ENCODE measurements at regions not wholly inside any gene's neighbourhood (a gene's known extent, or its start where the extent isn't known, plus 50 kb on each side); places are given as distances from the start of the nearest gene placed in this dataset.

DNA sequence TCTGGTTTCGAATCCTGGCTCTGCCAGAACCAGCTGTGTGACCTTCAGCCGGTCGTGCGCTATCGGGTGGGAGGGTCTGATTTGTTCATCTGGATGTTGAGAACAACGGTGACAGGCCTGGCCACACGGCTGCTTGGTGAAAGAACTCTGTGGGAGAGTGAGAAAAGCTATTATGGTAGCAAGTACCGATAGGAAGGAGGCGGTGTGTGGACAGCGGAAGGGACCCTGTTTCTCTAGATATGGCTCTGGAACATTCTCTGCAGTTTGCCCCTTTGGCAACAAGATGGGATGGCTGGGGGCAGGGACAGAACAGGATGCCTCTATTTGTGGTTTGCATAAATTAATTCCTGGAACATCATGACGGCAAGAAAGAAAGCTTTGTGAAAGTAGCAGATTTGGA is 347.3 kb downstream of the AACS start:
- 79 to 87% (median 82%) methylated on average over 11 of the region's 11 CpGs for WGBS, 5 donors
- Histone ChIP-seq H3K4me1 (no peaks in the 10 kb centered on the region), H3K27me3 (no peaks in the 10 kb centered on the region), H3K9me3 (no peaks in the 10 kb centered on the region), H3K36me3 (no peaks in the 10 kb centered on the region), H3K4me3 (no peak overlapping the region), H3K27ac (no peak overlapping the region)
- DNase-seq: no peak
- intact Hi-C loops (cut with DNase I; ENCODE audit: low total_unique reads): no loop called here
- TF ChIP-seq EP300 (IDR thresholded peaks at IDR 0.05) (no peak), POLR2AphosphoS5 (IDR thresholded peaks at IDR 0.05) (no peak), POLR2A (IDR thresholded peaks at IDR 0.05) (no peak)
- TF ChIP-seq, protein P1, sequence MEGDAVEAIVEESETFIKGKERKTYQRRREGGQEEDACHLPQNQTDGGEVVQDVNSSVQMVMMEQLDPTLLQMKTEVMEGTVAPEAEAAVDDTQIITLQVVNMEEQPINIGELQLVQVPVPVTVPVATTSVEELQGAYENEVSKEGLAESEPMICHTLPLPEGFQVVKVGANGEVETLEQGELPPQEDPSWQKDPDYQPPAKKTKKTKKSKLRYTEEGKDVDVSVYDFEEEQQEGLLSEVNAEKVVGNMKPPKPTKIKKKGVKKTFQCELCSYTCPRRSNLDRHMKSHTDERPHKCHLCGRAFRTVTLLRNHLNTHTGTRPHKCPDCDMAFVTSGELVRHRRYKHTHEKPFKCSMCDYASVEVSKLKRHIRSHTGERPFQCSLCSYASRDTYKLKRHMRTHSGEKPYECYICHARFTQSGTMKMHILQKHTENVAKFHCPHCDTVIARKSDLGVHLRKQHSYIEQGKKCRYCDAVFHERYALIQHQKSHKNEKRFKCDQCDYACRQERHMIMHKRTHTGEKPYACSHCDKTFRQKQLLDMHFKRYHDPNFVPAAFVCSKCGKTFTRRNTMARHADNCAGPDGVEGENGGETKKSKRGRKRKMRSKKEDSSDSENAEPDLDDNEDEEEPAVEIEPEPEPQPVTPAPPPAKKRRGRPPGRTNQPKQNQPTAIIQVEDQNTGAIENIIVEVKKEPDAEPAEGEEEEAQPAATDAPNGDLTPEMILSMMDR (IDR thresholded peaks at IDR 0.05): no peak

DNA sequence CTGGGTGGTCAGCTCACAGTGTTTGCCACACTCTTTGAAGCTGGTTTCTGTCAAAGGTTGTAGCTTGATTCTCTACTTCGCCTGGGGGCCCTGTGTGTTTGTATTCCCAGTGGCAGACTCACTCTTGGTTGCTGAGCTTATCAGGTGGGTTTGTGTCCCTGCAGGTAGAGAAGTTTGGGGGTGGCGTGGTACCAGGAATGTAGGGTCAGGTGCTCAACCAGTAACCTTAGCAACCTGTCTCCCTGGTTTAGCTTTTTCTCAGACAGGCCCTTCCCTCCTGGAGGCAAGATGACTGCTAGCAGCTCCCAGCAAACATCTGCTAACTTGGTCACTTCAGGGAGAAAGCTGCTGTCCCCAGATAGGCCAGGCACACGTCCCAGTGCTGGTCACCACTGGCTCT is 352.2 kb downstream of the AACS start:
- peaks cover 0 to 26% (median 13%) of the 10 kb centered on the region in 4 donors for H3K9me3 ChIP-seq
- TF ChIP-seq, protein P1 (IDR thresholded peaks at IDR 0.05): no peak
- TF ChIP-seq EP300 (IDR thresholded peaks at IDR 0.05) (no peak), POLR2AphosphoS5 (IDR thresholded peaks at IDR 0.05) (no peak), POLR2A (IDR thresholded peaks at IDR 0.05) (no peak)
- no peak for DNase-seq
- no peak overlapping the region for H3K4me3 ChIP-seq
- WGBS, 5 donors: 33 to 70% (median 43%) methylated on average over 2 to 3 of the region's 3 CpGs
- intact Hi-C loops (cut with DNase I; ENCODE audit: low total_unique reads): no loop called here
- no peaks in the 10 kb centered on the region for H3K4me1 ChIP-seq
- no peaks in the 10 kb centered on the region for H3K36me3 ChIP-seq
- H3K27ac ChIP-seq: no peak overlapping the region
- no peaks in the 10 kb centered on the region for H3K27me3 ChIP-seq

DNA sequence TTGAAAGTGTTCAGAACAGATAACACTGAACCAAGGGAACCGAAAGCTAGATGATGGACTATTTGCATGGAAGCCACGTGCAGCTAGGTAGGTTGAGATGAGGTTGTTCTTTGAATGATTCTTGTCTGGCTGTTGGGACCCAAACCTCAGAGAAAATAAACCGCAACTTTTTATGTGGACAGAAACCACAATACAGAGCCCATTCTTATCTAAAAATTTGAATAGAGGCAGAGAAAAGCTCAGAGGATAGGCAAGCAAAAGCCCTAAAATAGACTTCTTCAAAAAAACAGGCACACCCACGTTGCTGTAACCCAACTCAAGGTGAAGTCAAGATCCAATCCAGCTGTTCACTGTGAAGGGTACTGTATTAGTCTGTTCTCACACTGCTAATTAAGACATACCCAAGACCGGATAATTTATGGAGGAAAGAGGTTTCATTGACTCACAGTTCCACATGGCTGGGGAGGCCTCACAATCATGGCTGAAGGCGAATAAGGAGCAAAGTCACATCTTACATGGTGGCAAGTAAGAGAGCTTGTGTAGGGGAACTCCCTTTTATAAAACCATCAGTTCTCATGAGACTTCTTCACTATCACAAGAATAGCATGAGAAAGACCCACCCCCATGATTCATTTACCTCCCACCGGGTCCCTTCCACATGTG is 353.8 kb downstream of the AACS start:
- H3K4me1 ChIP-seq: no peaks in the 10 kb centered on the region
- H3K4me3 ChIP-seq: no peak overlapping the region
- H3K9me3 ChIP-seq: peaks cover 0 to 26% (median 13%) of the 10 kb centered on the region in 4 donors
- DNase-seq: no peak
- WGBS, 5 donors: 75 to 78% (median 77%) methylated on average over 7 of the region's 7 CpGs
- H3K36me3 ChIP-seq: no peaks in the 10 kb centered on the region
- H3K27ac ChIP-seq: no peak overlapping the region
- intact Hi-C loops (cut with DNase I; ENCODE audit: low total_unique reads): no loop called here
- no peaks in the 10 kb centered on the region for H3K27me3 ChIP-seq
- TF ChIP-seq EP300 (IDR thresholded peaks at IDR 0.05) (no peak), POLR2A (IDR thresholded peaks at IDR 0.05) (no peak), POLR2AphosphoS5 (IDR thresholded peaks at IDR 0.05) (no peak)
- TF ChIP-seq, protein P1 (IDR thresholded peaks at IDR 0.05): no peak

GRCh38 chr12:125424909-125425308 is 359.7 kb downstream of the AACS start:
- intact Hi-C loops (cut with DNase I; ENCODE audit: low total_unique reads): no loop called here
- Histone ChIP-seq H3K9me3 (peaks cover 0 to 19% (median 11%) of the 10 kb centered on the region in 4 donors), H3K27me3 (no peaks in the 10 kb centered on the region), H3K27ac (no peak overlapping the region), H3K4me1 (no peaks in the 10 kb centered on the region), H3K4me3 (no peak overlapping the region), H3K36me3 (no peaks in the 10 kb centered on the region)
- no peak for TF ChIP-seq POLR2AphosphoS5 (IDR thresholded peaks at IDR 0.05)
- no peak for TF ChIP-seq EP300 (IDR thresholded peaks at IDR 0.05)
- no peak for TF ChIP-seq POLR2A (IDR thresholded peaks at IDR 0.05)
- TF ChIP-seq, protein P1 (IDR thresholded peaks at IDR 0.05): no peak
- no peak for DNase-seq
- 63 to 70% (median 65%) methylated on average over 3 of the region's 3 CpGs for WGBS, 5 donors

Data from stomach (tissue), 8 donors.